ENCODE measurements at regions not wholly inside any gene's neighbourhood (a gene's known extent, or its start where the extent isn't known, plus 50 kb on each side); places are given as distances from the start of the nearest gene placed in this dataset.

DNA sequence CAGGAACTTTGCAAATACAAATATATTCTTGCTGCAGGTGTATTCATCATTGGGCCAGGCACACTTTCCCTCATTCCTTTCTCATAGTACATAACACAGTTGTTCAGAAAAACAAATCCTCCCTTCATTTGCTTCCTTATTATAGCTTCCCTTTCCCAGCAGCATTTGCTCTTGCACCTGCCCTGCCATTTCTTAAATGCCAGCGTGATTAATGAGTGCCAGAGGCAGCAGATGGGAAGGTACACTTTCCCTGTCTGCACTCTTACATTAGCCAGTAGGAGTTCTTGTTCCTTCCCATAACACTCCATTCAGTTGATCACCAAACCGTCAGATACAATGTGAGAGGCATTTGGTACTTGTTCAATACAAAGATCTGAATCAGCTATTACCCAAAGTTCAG is 128.5 kb upstream of the GAP43 start:
- TF ChIP-seq TCF7L2 (IDR thresholded peaks at IDR 0.05; ENCODE audit: low read depth, low read length) (no peak), MAF1 (CRISPR knock-in tag; IDR thresholded peaks at IDR 0.05; ENCODE audit: borderline replicate concordance) (no peak), POLR2A (IDR thresholded peaks at IDR 0.05; ENCODE audit: insufficient read depth in 1 of 2, low read depth in 2 of 2, low read length in 2 of 2) (no peak), KLF6 (CRISPR knock-in tag; IDR thresholded peaks at IDR 0.05) (no peak), TGIF2 (CRISPR knock-in tag; IDR thresholded peaks at IDR 0.05) (no peak), SAP130 (CRISPR knock-in tag; IDR thresholded peaks at IDR 0.05; ENCODE audit: low read depth) (no peak)
- TF ChIP-seq, protein P1, sequence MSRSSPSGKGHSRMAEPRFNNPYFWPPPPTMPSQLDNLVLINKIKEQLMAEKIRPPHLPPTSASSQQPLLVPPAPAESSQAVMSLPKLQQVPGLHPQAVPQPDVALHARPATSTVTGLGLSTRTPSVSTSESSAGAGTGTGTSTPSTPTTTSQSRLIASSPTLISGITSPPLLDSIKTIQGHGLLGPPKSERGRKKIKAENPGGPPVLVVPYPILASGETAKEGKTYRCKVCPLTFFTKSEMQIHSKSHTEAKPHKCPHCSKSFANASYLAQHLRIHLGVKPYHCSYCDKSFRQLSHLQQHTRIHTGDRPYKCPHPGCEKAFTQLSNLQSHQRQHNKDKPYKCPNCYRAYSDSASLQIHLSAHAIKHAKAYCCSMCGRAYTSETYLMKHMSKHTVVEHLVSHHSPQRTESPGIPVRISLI (CRISPR knock-in tag; IDR thresholded peaks at IDR 0.05; ENCODE audit: borderline replicate concordance): no peak

Data from HepG2 (cell line).